Astrocyte of the spinal cord (primary cell): ENCODE measurements at regions not wholly inside any gene's neighbourhood (a gene's known extent, or its start where the extent isn't known, plus 50 kb on each side); places are given as distances from the start of the nearest gene placed in this dataset.
"Not testable (repeated sequence)": the region's sequence is repeated elsewhere in the genome, so short reads cannot be mapped to it uniquely, and the experiment has no call there.

Experiments
- DNase-seq: peaks from one replicate; pipeline ENCODE4 v3.0.0; 2011; ENCODE audit warnings: low read depth, low spot score
- H3K4me3 ChIP-seq: 2 replicates; pipeline ENCODE4 v1.5.1; 2011; ENCODE audit warnings: low read depth, mild to moderate bottlenecking, low read length, moderate library complexity
- CTCF ChIP-seq: IDR thresholded peaks from 2 replicates; pipeline ENCODE4 v1.5.1; 2012; ENCODE audit warnings: low read depth, mild to moderate bottlenecking, low read length, inconsistent platforms
- in situ Hi-C: cut with HindIII; loops from 2 replicates; pipeline ENCODE4 v1.10.0; 2017; ENCODE audit warnings: low sequenced_read_pairs

GRCh38 chr9:38250279-38251035 lies 142.0 kb upstream of the ALDH1B1 start:
- TF ChIP-seq CTCF = no peak
- in situ Hi-C loops = no loop called here

GRCh38 chr9:38249587-38250210 lies 142.8 kb upstream of the ALDH1B1 start:
- in situ Hi-C loops = no loop called here
- no peak for DNase-seq
- H3K4me3 ChIP-seq = no peak overlapping the region
- no peak for TF ChIP-seq CTCF

More at GRCh38 chr9:38250279-38251035, 142.0 kb upstream of the ALDH1B1 start:
- no peak overlapping the region for H3K4me3 ChIP-seq
- DNase-seq = no peak

- TF ChIP-seq CTCF = no peak
- in situ Hi-C loops = no loop called here
- DNase-seq = no peak
- H3K4me3 ChIP-seq = no peak overlapping the region
Measured at GRCh38 chr9:38249049-38249448, 143.5 kb upstream of the ALDH1B1 start.

GRCh38 chr9:38246833-38247232 lies 145.7 kb upstream of the ALDH1B1 start:
- in situ Hi-C loops = no loop called here
- H3K4me3 ChIP-seq = no peak overlapping the region
- TF ChIP-seq CTCF = no peak
- no peak for DNase-seq

- no peak for DNase-seq
- no peak for TF ChIP-seq CTCF
- H3K4me3 ChIP-seq = no peak overlapping the region
- in situ Hi-C loops = no loop called here
Measured at GRCh38 chr9:38244971-38245370, 147.5 kb upstream of the ALDH1B1 start.

- H3K4me3 ChIP-seq = no peak overlapping the region
- TF ChIP-seq CTCF = no peak
- in situ Hi-C loops = no loop called here
- DNase-seq = no peak
Measured at GRCh38 chr9:38243993-38244392, 148.5 kb upstream of the ALDH1B1 start.

GRCh38 chr9:38242151-38242550 lies 150.4 kb upstream of the ALDH1B1 start:
- H3K4me3 ChIP-seq, DNase-seq, in situ Hi-C loops: not testable (repeated sequence)
